NOMO-1 treated with dmso at 0.1 percent for 144 hours (cell line): ENCODE measurements at regions not wholly inside any gene's neighbourhood (a gene's known extent, or its start where the extent isn't known, plus 50 kb on each side); places are given as distances from the start of the nearest gene placed in this dataset.

ENCODE experiments used
- DNase-seq: peaks from one replicate; lab custom pipeline; 2025; ENCODE audit not compliant: unreplicated experiment; lab: John Stamatoyannopoulos, UW

DNA sequence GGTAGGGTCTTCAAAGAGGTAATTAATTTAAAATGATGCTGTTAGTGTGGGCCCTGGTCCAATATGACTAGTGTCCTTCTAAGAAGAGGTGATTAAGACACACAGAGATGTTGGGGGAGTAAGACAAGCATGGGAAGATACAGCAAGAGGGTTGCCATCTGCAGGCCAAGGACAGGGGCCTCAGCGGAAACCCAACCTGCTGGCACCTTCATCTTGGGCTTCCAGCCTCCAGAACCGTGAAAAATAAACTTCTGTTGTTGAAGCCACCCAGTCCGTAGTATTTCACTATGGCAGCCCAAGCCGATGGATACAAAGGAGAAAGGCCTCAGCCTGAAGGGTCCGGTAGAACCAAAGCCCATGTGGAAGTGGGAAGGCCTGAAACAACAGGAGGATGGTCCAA, 161.7 kb upstream of the UBE2E1 start:
- DNase-seq = no peak

DNA sequence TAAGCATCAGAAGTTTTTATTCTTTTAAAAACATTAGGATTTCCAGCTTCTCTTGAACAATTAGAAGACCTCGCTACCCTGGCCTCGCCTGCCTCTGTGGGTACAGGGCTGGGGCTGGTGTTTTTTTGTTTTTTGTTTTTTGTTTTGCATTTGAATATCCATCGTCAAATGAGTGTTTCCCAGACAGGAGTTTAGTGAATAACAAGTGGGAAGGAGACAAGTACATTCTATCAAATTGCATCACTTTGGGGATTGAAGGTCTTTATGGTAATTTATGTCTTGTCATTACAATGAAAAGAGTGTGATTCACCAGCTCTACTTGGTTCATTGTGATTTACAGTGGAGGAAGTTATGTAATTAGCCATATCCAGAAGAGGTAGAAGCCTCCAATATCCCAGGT, 161.1 kb upstream of the UBE2E1 start:
- no peak for DNase-seq

DNA sequence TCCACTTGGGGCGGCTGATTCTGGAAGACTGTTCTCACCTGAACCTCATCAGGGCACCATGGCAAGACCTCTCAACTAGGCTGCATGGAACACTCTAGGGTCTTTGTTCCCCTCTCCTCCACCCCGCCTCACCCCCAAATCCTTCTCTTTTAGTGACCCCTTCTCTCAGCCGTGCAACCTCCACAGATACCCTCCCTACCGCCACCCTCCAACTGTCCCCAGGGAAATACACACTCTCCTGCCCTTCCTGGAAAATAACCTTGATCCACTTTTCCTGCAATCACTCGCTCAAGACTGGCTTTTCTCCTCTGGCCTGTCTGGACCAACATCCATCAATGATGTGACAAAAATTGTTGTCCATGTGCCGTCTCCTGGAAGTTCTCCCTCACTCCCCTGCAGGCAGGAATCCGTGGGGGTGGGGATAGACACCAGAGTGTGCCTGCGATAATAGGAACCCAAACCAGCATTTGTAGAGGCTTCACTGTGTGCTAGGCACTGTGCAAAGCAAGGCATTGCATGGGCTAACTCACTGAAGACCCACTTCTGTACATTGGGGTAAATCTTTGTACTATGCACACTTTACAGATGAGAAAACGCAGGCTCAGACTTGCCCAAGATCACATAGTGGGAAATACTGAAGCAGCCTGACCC, 160.1 kb upstream of the UBE2E1 start:
- DNase-seq = no peak

DNA sequence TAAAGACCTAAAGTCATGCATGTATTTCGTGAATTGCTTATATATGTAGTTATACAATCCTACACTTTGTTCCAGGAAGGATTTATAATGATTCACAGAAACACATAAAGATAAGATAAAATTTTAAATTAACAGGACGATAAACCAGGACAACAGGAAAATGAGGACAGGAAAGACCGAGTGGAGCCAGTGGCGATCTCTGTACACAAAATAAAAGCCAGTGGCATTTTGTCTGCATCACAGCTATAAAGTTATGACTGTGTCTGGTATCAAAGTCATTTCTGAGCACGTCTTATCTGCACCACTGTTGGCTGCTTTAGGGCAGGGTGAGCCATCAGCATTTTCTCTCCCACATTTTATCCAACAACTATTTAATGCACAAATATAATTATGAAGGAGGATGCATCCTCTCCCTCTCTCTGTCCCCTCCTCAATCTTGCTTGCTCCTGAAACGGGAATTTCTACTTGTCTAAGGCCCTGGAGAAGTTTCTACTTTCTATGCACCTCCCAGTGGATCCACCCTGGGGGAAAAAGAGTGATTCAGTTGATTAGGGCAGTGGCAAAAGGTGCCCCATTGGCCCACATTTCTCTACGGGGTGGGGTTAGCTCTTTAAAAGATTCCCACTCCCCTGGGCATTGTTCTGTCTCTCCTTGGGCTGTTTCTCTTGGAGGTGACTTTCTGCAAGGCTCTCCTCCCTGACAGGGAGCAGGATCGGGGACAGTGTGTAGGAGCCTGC, 159.4 kb upstream of the UBE2E1 start:
- DNase-seq = no peak

DNA sequence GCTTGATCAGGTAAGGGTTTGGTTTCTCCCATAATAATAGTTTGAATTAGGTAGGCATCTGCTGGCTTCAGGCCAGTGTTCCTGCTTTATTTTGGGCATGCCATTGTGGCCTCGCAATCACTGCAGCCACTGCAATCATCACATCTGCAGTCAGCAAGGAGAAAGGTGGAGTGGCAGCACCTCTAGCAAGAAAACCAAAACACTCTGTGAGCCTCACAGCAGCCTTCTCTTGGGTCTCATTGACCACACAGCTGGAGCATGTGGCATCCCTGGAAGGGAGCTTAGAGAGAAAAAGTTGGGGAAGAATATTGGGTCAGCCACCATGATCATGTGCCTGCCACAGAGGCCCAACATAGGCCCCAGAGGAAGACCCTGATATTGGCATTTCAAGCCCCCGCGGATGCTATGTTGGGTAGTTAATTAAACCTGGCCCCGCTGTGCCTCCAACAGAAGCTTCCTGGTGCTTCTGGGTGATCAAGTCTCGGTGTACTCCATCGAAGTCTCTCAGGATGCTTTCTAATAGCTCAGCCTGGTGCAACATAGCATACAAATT, 158.0 kb upstream of the UBE2E1 start:
- no peak for DNase-seq

DNA sequence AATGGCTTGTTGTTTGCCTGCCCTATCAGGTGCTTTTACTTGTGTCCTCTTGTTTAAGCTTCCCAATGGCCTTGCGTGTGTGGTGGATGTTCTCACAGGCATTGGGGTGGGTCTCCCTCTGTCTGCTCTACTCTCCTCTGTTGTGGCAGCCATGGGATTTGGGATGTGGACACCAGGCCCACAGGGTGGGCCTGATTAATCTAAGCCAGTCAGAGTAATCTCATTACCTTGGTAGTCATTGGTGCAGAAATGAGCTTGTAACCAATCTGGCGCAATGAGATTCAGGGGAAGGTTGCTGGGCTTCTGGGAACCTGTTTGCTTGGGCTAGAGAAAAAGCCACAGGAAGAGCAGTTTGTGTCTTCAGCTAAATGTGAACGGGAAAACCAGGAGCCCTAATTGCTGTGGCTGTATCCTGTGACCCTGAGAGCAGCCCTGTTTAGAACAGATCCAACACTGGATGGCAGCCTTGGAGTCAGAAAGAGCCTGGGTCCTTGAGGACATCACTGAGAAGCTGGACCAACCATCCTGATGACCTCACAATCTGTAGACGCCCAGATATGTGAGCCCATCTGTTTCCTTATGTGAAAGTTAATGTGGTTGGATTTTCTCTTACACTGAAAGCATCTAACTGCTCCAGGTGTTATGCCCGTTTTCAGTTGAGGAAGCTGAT, 157.3 kb upstream of the UBE2E1 start:
- DNase-seq = no peak

DNA sequence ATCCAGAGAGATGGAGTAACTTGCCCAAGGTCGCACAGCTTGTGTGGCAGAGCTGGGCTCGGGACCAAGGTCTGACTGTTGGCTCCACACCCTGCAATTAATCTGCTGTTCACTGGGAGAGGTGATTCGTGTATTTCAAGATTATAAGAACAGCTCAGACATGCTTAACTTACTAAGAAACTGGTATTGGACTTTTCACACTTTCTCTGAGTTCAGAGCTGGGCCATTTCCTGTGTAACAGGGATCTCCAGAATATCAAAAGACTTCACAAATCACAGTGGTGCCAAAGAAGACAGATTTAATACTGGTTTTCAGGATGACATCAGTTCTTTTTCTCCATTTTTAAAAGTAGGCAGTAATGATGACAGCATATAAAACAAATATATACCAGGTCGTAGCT, 156.8 kb upstream of the UBE2E1 start:
- no peak for DNase-seq

DNA sequence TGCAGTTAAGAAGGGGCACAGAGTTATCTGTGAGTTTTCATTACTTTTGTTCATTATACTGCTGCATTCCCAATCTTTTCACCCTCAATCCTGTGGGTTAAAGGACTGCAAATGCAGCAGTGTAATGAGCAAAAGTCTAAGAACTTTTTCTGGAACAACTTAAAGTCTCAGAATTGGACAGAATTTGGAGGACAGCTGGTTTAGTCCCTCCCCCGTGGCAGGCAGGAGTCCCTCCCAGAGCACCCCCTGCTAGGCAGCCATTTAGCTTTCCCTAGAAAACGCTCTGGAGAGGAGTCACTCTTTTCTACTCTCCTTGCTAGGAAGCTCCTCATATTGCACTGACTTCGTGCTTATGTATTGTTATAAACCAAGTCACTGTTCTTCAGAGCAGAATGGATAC, 156.3 kb upstream of the UBE2E1 start:
- no peak for DNase-seq

DNA sequence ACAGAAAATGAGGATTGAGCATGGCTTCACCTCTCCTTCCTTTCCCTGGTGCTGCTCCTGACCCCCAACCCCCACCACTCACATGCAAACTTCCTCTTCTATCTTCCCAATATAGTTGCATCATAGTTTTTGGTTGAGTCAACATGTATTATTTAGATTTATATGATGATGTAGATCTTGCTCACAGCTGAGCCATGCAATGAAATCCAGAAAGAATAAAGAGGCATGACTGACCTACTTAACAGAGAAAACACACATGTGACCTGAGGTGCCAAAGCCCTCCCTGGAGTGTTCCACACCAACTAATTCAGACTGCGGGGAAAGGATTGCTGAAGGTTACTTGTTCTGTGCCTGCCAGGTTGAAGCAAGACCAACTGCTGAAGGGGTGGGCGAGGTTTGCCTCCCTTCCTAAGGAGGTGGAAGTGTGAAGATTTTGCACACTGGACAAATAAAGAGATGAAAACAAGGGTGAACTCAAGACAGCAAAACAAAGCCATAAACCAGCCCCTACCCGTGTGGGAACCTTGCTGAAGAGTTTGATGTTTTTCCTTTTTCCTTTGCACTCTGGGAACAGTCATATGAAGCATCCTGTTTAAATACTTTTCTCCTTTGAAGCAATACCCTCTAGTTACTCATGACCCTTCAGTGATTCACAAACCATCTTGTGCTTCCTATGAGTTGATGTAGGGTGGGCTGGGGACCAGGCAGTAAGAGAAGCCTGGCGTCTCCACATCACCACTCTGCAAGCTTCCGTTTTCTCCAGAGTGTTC, 155.2 kb upstream of the UBE2E1 start:
- DNase-seq = peak; percentile 15

DNA sequence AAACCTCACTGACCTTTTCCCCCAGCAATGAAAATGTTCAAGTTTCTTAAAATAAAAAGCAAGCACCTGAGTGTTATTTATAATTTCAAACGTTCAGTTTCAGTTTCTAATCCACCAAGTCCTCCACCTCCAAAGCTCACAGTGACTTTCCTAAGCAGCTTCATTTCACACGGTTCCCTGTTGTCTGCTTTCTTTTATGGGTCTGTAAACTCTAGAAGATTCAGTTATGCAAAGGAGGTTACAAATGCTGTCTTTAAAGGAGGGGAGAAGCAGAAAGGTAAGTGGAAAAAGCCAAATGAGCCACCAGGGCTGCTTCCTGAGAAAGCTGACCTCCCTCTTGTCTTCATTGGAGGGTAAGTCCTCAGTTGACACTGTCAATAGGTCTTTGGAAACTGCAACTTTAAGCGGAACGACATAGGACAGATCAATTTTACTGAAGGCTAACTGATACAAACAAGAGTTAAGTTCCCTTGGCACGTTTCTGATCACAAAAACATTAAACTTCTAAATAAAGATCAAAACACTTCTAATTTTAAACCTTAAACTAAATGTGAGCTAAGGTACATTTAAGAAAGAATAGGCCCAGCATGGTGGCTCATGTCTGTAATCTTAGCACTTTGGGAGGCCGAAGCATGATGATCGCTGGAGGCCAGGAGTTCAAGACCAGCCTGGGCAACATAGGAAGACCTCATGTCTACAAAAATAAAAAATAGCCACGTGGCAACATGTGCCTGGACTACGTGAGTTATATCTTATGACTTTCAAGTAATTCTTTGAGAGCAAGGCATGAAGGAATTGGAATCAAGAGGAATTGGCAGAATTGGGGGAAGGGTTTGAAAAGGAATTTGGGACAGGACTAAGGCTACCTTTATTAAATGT, 151.9 kb upstream of the UBE2E1 start:
- no peak for DNase-seq

DNA sequence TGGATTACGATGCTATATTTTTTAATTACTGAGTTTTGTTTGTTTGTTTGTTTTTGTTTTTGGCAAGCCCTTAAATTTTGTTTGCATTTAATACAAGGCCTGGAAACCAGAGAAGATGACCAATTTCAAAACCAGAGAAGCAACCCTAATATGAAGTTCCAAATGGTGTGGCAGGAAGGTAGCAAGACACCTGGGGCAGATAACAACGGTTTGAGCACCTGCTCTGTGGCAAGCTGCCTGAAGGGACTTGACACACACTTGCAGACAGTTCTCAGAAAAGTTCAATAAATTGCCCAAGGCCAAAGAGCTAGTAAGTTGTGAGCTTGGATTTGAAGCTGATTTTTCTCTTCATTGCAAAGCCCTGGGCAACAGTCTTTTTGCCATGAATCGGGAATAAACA, 151.2 kb upstream of the UBE2E1 start:
- no peak for DNase-seq

DNA sequence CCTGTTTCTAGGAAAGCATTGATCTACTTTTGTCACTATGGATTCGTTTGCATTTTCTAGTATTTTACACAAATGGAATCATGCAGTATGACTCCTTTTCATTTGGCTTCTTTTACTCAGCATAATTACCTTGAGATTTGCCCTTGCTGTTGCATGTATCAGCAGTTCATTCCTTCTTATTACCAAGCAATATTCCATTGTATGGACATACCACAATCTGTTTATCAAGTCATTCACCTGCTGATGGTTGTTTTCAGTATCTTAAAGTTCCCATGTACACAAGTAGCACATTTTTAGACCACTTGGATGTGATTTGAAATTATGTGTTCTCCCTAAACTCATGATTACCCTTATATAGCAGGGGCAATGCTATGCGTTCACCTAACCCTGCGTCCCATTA, 150.0 kb upstream of the UBE2E1 start:
- DNase-seq = no peak

DNA sequence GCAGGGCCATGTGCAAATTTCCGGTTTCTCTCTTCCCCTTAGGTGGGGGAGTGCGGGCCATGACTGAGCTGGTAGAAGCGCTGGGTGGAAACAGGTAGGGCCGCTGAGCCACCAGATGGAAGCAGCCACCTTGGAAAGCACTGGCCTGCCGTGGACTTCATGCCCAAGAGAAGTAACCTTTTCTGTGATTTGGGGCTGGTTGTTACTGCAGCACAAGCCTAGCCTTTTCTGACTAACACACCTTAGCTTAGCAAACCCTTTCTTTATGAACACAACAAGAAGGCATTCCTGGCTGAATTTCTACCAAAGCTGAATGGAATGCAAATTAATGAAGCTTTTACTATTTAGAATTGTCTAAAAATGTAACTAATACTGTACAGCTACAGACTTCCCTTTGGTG, 149.6 kb upstream of the UBE2E1 start:
- DNase-seq = no peak

DNA sequence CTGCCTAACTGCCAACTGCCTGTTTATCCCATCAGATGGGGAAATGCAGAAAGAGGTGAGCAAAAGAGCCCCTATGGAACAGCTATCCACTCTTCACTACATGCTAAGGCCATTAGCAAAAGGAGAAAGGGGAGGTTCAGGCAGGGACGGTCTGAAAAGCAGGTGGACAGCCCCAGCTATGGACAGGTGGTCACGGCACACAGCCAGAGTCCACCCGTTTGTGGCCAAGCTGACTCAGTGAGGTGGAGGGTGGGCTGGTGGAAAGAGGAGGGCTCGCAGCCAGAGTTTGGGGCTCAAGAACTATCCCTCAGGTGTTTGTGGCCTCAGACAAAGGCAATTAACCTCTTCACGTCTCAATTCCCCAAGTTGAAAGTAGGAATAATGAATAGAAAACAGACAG, 148.9 kb upstream of the UBE2E1 start:
- DNase-seq = no peak

DNA sequence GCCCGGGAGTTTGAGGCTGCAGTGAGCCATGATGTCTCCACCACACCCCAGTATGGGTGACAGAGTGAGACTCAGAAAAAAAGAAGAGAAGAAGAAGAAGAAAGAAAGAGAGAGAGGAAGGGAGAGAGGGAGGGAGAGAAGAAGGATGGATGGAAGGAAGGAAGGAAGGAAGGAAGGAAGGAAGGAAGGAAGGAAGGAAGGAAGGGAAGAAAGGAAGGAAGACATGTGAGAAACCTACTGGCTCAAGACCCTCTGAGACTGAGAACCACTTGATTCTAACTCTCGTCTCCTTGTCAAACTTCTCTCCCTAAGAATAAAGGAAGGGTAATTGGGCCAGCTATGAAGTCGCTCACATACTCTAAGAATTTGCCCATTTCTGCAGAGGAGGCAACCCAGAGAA, 148.1 kb upstream of the UBE2E1 start:
- DNase-seq = no peak

DNA sequence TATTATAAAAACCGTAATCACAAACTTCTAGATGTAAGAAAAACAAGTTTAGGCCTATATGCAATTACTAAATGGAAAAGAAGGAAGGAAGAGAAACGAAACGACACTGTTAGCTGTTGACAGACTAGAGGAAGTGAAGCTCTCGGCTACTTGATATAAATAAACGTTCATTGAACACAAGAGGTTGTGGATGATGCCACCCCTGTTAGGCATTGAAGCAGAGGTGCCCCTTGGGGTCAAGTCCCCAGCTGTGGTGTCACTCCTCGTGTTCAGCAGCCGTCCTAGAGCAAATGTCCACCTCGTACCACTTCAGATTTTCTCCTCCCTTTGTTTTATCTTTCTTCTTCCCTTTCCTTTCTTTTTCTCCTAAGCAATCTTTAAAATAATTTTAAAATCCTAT, 146.5 kb upstream of the UBE2E1 start:
- peak; percentile 55 for DNase-seq

DNA sequence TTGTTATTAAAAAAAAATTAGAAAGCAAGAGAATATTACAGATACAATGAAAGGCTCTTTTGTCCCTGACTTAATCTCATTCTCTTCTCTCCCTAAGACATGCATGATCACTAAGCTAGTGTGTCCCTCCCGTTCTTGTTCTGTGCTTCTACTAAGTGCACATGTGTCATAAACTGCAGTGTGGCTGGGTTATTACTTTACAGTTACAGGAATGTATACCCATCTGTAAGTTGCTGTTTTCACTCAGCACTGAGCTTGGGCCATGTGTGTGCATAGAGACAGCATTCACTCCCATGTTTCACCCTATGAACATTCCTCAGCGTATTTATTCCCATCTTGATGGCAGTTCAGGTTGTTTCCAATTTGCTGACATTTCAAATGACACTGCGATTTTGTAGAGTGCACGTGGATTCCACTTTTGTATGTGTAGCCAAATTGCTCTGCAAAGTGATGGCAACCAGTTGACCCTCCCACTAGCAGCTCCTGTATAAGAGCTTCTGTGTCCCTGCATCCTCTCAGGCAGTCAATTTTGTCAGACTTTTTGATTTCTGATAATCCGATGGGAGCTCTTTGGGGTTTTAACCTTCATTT, 145.8 kb upstream of the UBE2E1 start:
- no peak for DNase-seq

DNA sequence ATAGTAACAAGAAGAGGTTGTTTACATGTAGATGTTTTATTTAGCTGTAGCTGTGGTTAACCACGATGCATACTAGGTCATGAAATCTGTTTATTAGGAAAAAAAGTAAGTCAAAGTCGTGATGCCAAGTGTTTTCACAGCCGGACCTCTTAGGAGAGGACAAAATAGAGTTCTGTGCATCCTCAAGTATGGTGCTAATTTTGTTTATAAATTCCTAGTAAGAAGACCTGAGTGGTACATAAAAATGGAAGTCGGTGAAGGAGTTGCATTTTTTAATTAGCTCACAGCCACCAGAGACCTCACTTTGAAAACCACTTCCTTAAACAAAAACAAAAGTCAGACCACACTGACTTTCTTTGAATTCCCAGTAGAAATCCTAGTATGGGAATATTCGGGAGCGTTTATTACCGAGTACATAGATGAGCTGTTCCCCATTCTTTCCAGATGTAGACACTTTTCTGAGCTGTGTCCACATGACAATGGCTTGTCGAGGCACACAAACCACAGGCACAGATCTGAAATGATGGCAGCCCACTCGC, 143.6 kb upstream of the UBE2E1 start:
- no peak for DNase-seq

DNA sequence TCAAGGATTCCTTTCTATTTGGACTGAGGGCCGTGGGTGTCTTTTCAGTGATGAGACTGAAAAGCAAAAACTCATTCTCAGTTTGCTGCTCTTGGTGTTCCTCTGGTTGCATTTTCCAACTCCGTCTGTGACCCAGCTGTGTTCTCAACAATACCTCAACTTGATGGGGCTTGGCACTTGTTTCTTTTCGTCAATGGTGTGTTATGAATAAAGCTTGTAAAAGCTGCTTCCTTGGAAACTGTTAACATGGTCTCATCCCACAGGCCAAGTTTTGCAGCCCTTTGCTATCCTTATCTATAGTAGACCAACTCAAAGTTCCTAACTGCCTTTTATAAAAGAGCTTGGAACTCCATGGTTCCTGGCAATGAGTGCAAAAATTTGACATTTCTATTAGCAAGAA, 142.5 kb upstream of the UBE2E1 start:
- DNase-seq = no peak

DNA sequence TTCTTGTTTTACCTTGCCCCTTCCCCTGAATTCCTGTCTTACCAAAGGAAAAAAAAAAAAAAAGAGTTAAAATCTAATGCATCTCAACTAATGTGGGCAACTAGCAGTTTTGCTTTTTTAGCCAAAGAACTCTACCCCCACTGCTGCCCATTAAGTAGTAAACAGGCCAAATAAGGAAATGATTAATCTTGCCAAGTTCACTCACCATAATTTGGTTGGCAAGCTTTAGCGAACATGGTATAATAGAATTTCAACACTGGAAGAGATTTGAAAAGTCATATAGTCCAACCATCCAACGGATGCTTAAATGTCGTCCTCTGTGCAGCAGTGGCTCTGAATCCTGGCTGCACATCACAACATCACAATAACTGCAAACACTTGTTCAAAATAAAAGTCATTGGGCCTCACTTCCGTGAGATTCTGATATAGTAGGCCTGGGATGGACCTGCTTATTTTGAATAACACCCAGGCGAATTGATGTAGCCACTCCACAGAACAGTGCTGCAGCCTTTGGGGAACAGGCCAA, 142.0 kb upstream of the UBE2E1 start:
- DNase-seq = no peak
